Hepatocyte (in vitro differentiated cells): ENCODE measurements at regions not wholly inside any gene's neighbourhood (a gene's known extent, or its start where the extent isn't known, plus 50 kb on each side); places are given as distances from the start of the nearest gene placed in this dataset.

ENCODE experiments used
- CTCF ChIP-seq: fragments of 200-600 bp; sonication (generic); IDR thresholded peaks from 2 replicates; pipeline ENCODE4 v1.5.1; 2016; ENCODE audit warnings: antibody characterized with exemption, mild to moderate bottlenecking; ENCODE audit not compliant: poor library complexity
- EZH2 ChIP-seq: fragments of 200-600 bp; sonication (generic); IDR thresholded peaks from 2 replicates; pipeline ENCODE4 v1.6.1; 2016; ENCODE audit warnings: antibody characterized with exemption, mild to moderate bottlenecking, borderline replicate concordance
- EZH2phosphoT487 ChIP-seq: fragments of 200-600 bp; sonication (generic); IDR thresholded peaks from one replicate; pipeline ENCODE4 v1.6.1; 2018; ENCODE audit warnings: antibody characterized with exemption, mild to moderate bottlenecking, low read depth, moderate library complexity; ENCODE audit not compliant: unreplicated experiment, severe bottlenecking

- TF ChIP-seq CTCF (no peak), EZH2 (no peak), EZH2phosphoT487 (no peak)
Measured at GRCh38 chr9:20054734-20055133, 265.9 kb upstream of the SLC24A2 start.
